ENCODE measurements at regions not wholly inside any gene's neighbourhood (a gene's known extent, or its start where the extent isn't known, plus 50 kb on each side); places are given as distances from the start of the nearest gene placed in this dataset.

DNA sequence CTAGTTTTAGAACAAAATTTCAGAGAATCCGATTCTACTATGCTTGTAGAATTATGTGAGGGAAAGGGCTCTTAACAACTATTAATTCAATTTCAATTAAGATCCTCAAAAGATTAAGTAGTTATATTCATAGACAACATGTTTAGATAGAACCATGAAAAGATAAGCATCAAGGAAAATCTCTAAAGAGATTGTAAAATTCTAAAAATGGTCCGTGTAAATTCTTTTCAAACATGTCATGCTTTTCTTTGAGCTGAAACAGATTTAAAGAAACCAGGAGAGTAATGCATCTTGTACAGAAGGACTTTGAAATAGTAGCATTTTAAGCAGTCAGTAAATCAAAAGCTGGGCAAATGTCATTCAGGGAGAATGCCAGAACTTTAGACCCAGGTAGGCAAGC, 1080.6 kb upstream of the B3GALT2 start:
- TF ChIP-seq POLR2A (IDR thresholded peaks at IDR 0.05; ENCODE audit: borderline replicate concordance, extremely low read depth, insufficient read depth, insufficient read length) (no peak), SRF (IDR thresholded peaks at IDR 0.05; ENCODE audit: low read depth) (no peak), RAD21 (IDR thresholded peaks at IDR 0.05; ENCODE audit: low read depth) (no peak), TCF7L2 (IDR thresholded peaks at IDR 0.05; ENCODE audit: borderline replicate concordance, extremely low read depth, insufficient read depth, insufficient read length) (no peak), EZH2 (IDR thresholded peaks at IDR 0.05) (no peak), EZH2phosphoT487 (IDR thresholded peaks at IDR 0.05; ENCODE audit: borderline replicate concordance) (no peak), YY1 (IDR thresholded peaks at IDR 0.05; ENCODE audit: extremely low read depth, insufficient replicate concordance, low read depth, low read length) (no peak)
- TF ChIP-seq, protein P1, sequence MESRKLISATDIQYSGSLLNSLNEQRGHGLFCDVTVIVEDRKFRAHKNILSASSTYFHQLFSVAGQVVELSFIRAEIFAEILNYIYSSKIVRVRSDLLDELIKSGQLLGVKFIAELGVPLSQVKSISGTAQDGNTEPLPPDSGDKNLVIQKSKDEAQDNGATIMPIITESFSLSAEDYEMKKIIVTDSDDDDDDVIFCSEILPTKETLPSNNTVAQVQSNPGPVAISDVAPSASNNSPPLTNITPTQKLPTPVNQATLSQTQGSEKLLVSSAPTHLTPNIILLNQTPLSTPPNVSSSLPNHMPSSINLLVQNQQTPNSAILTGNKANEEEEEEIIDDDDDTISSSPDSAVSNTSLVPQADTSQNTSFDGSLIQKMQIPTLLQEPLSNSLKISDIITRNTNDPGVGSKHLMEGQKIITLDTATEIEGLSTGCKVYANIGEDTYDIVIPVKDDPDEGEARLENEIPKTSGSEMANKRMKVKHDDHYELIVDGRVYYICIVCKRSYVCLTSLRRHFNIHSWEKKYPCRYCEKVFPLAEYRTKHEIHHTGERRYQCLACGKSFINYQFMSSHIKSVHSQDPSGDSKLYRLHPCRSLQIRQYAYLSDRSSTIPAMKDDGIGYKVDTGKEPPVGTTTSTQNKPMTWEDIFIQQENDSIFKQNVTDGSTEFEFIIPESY (IDR thresholded peaks at IDR 0.05; ENCODE audit: extremely low read depth, insufficient replicate concordance, low read length): no peak
- TF ChIP-seq, protein P2, sequence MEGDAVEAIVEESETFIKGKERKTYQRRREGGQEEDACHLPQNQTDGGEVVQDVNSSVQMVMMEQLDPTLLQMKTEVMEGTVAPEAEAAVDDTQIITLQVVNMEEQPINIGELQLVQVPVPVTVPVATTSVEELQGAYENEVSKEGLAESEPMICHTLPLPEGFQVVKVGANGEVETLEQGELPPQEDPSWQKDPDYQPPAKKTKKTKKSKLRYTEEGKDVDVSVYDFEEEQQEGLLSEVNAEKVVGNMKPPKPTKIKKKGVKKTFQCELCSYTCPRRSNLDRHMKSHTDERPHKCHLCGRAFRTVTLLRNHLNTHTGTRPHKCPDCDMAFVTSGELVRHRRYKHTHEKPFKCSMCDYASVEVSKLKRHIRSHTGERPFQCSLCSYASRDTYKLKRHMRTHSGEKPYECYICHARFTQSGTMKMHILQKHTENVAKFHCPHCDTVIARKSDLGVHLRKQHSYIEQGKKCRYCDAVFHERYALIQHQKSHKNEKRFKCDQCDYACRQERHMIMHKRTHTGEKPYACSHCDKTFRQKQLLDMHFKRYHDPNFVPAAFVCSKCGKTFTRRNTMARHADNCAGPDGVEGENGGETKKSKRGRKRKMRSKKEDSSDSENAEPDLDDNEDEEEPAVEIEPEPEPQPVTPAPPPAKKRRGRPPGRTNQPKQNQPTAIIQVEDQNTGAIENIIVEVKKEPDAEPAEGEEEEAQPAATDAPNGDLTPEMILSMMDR (IDR thresholded peaks at IDR 0.05 in 2 of 3, conservative IDR thresholded peaks at IDR 0.05 in 1 of 3; ENCODE audit: borderline replicate concordance in 1 of 3, insufficient read depth in 1 of 3, low read depth in 2 of 3, low read length in 2 of 3): no peak

Data from HCT116 (cell line).